ENCODE measurements at regions not wholly inside any gene's neighbourhood (a gene's known extent, or its start where the extent isn't known, plus 50 kb on each side); places are given as distances from the start of the nearest gene placed in this dataset.

- no peak for TF ChIP-seq CTCF (IDR thresholded peaks at IDR 0.05)
- no peak for DNase-seq
- Histone ChIP-seq H3K4me3 (no peak overlapping the region), H3K9me3 (peaks cover 0 to 5% (median 5%) of the 10 kb centered on the region in 3 donors), H3K4me1 (no peaks in the 10 kb centered on the region), H3K27ac (no peak overlapping the region), H3K36me3 (no peaks in the 10 kb centered on the region), H3K27me3 (no peaks in the 10 kb centered on the region)
- intact Hi-C loops (cut with DNase I; ENCODE audit: low total_unique reads), result no loop called here
Observed at GRCh38 chr2:12227941-12228608, 481.6 kb downstream of the LPIN1 start.

GRCh38 chr2:12231288-12231687, 484.9 kb downstream of the LPIN1 start:
- intact Hi-C loops (cut with DNase I; ENCODE audit: low total_unique reads), result no loop called here
- no peak overlapping the region for H3K4me3 ChIP-seq
- H3K27me3 ChIP-seq, result no peaks in the 10 kb centered on the region
- no peaks in the 10 kb centered on the region for H3K36me3 ChIP-seq
- H3K4me1 ChIP-seq, result no peaks in the 10 kb centered on the region
- DNase-seq, result no peak
- TF ChIP-seq CTCF (IDR thresholded peaks at IDR 0.05), result no peak
- no peaks in the 10 kb centered on the region for H3K9me3 ChIP-seq
- no peak overlapping the region for H3K27ac ChIP-seq

- TF ChIP-seq CTCF (IDR thresholded peaks at IDR 0.05), result no peak
- intact Hi-C loops (cut with DNase I; ENCODE audit: low total_unique reads), result no loop called here
- DNase-seq, result no peak
- Histone ChIP-seq H3K36me3 (no peaks in the 10 kb centered on the region), H3K4me1 (no peaks in the 10 kb centered on the region), H3K27me3 (no peaks in the 10 kb centered on the region), H3K4me3 (no peak overlapping the region), H3K9me3 (no peaks in the 10 kb centered on the region), H3K27ac (no peak overlapping the region)
Observed at GRCh38 chr2:12232876-12233275, 483.9 kb upstream of the TRIB2 start.

GRCh38 chr2:12236136-12236844, 480.4 kb upstream of the TRIB2 start:
- intact Hi-C loops (cut with DNase I; ENCODE audit: low total_unique reads), result no loop called here
- DNase-seq, result no peak
- TF ChIP-seq CTCF (IDR thresholded peaks at IDR 0.05), result no peak
- no peak overlapping the region for H3K4me3 ChIP-seq
- H3K27ac ChIP-seq, result no peak overlapping the region
- H3K9me3 ChIP-seq, result no peaks in the 10 kb centered on the region
- H3K27me3 ChIP-seq, result no peaks in the 10 kb centered on the region
- H3K36me3 ChIP-seq, result no peaks in the 10 kb centered on the region
- H3K4me1 ChIP-seq, result no peaks in the 10 kb centered on the region

GRCh38 chr2:12240206-12240605, 476.5 kb upstream of the TRIB2 start:
- H3K27ac ChIP-seq, result no peak overlapping the region
- no peaks in the 10 kb centered on the region for H3K4me1 ChIP-seq
- no peaks in the 10 kb centered on the region for H3K36me3 ChIP-seq
- TF ChIP-seq CTCF (IDR thresholded peaks at IDR 0.05), result no peak
- DNase-seq, result no peak
- H3K4me3 ChIP-seq, result no peak overlapping the region
- no peaks in the 10 kb centered on the region for H3K9me3 ChIP-seq
- intact Hi-C loops (cut with DNase I; ENCODE audit: low total_unique reads), result no loop called here
- H3K27me3 ChIP-seq, result no peaks in the 10 kb centered on the region

Measured in tibial artery (tissue), 4 donors.